HG02973 (cell line): ENCODE measurements at regions not wholly inside any gene's neighbourhood (a gene's known extent, or its start where the extent isn't known, plus 50 kb on each side); places are given as distances from the start of the nearest gene placed in this dataset.
"Not testable (repeated sequence)": the region's sequence is repeated elsewhere in the genome, so short reads cannot be mapped to it uniquely, and the experiment has no call there.

Experiments
- ATAC-seq: cut with Tn5 transposase; IDR thresholded peaks from one replicate; pipeline ENCODE4 v1.9.1; 2021; ENCODE audit warnings: moderate library complexity; ENCODE audit not compliant: unreplicated experiment

DNA sequence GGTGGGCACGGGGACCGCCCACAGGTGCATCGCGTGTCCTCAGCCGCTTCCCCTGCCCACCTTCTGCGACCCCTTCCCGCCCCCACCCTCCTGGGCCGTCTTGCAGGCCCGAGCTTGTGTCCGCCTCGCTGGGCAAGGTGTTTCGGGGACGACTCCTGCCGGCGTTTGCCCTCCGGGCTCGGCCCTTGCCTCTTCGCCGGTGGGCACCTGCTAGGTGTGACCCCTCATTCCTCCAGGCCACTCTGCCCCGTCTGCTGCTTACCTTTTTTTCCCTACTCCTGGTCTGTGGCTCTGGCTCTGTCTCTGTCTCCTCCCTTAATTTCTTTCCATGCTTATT, 219.7 kb downstream of the RTP5 start:
- ATAC-seq: not testable (repeated sequence)

DNA sequence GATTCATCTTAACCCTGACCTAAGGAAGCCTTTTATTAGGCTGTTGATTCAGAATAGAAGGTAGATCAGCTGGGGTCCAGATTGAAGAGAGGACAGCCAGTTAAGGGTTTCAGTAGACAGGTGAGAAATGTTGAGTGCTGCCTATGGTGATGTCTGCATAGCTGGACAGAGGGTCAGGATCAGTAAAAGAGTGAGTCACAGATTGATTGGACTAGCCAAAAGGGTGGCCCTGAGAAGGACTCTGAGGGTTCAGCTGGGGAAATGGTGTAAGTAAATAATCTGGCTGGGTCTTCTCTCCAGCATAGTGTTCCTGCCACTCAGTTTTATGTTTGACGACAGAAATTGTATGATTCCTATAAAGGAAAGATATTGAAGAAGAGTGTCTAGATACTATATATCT, 227.7 kb downstream of the RTP5 start:
- not testable (repeated sequence) for ATAC-seq

- no peak for ATAC-seq
These were observed 228.5 kb downstream of the RTP5 start for GRCh38 chr2:242098034-242098433.

GRCh38 chr2:242098445-242099128, 229.1 kb downstream of the RTP5 start:
- ATAC-seq: peak; percentile 58

- ATAC-seq: not testable (repeated sequence)
These were observed 233.6 kb downstream of the RTP5 start for GRCh38 chr2:242103093-242103492.

DNA sequence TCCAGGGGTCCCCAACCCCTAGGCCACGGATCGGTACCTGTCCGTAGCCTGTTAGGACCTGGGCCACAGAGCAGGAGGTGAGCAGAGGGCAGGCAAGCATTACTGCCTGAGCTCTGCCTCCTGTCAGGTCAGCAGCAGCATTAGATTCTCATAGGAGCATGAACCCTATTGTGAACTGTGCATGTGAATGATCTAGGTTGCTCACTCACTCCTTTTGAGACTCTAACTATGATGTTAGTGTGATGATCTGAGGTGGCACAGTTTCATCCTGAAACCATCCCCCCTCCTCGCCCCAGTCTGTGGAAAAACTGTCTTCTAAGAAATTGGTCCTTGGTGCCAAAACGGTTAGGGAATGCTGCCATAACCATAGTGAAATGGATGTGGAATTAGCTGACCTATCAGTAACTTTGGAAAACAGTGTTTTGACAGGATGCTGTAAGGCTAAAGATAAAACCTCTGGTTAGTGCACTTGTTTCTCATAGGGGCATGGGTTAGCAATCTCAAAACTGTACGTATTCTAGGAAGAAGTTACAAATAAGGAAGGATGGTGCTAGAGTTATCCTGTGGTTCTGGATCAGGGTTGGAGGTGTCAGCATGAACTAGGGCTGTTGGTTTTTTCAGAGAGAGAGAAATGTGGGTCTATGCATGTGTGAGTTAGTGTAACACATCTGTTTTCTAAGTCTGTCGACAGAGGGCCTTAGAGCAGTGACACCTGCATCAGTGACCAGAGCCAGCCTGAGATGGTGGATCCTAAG, 234.8 kb downstream of the RTP5 start:
- not testable (repeated sequence) for ATAC-seq

GRCh38 chr2:242107065-242107464, 237.5 kb downstream of the RTP5 start:
- not testable (repeated sequence) for ATAC-seq

- not testable (repeated sequence) for ATAC-seq
These were observed 239.4 kb downstream of the RTP5 start for GRCh38 chr2:242108797-242109500.

- ATAC-seq: not testable (repeated sequence)
These were observed 240.3 kb downstream of the RTP5 start for GRCh38 chr2:242109819-242110218.

GRCh38 chr2:242111954-242112353, 242.4 kb downstream of the RTP5 start:
- not testable (repeated sequence) for ATAC-seq

GRCh38 chr2:242113492-242113891, 244.0 kb downstream of the RTP5 start:
- not testable (repeated sequence) for ATAC-seq

DNA sequence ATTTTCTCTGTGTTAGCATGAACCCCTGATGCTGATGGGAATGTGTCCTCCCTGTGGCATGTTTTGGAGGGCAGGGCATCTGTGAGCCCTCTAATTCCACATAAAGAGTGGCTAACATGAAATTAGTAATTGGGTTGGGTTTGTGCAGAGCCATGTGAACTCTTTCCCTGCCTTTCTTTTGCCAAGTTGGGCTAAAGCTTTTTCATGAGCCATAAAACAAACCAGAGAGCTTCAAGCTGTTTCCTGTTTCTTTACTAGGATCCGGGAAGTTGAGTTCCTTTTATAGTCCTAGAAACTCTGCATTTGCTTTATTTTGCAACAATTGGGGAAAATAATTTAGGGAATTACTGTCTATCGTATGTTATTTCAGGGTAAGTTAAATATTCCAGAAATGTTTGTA, 247.1 kb downstream of the RTP5 start:
- ATAC-seq: not testable (repeated sequence)

DNA sequence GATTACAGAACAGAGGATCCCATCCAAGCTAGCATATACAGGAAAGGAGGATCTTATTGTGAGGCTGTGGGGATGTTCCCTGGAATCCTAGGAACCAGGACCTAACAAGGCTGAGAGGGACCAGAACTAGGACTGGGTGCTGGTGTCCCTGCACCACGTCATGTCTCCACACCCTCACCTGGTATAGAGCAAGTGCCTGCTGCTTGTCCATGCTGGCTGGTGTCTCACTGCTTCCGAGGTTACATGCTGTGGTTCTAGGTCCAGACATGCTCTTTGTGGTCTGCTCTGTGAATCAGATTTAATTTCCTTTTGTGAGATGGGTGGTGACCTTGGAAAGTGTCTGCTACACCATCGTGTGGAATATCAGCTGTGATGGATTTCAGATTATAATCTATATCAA, 247.8 kb downstream of the RTP5 start:
- ATAC-seq: not testable (repeated sequence)

GRCh38 chr2:242119682-242120081, 250.2 kb downstream of the RTP5 start:
- not testable (repeated sequence) for ATAC-seq

- not testable (repeated sequence) for ATAC-seq
These were observed 261.2 kb downstream of the RTP5 start for GRCh38 chr2:242130682-242131081.

- not testable (repeated sequence) for ATAC-seq
These were observed 290.4 kb downstream of the RTP5 start for GRCh38 chr2:242159921-242160320.

GRCh38 chr2:242165115-242165514, 295.6 kb downstream of the RTP5 start:
- not testable (repeated sequence) for ATAC-seq

GRCh38 chr2:242171290-242171689, 301.8 kb downstream of the RTP5 start:
- not testable (repeated sequence) for ATAC-seq
